RWPE1 (cell line): ENCODE measurements at regions not wholly inside any gene's neighbourhood (a gene's known extent, or its start where the extent isn't known, plus 50 kb on each side); places are given as distances from the start of the nearest gene placed in this dataset.

Experiments
- CTCF ChIA-PET: fragments of 350-600 bp; sonication (Branson Sonifier 250); formaldehyde crosslinking; extraction: SDS; loops from one replicate; lab custom pipeline; 2021; lab: Yijun Ruan, JAX
- POLR2A ChIA-PET: fragments of 400-600 bp; formaldehyde crosslinking; extraction: SDS; loops from one replicate; lab custom pipeline; 2020; ENCODE audit warnings: antibody characterized with exemption; ENCODE audit not compliant: low non-redundant PET; lab: Yijun Ruan, JAX
- DNase-seq: peaks from one replicate; pipeline ENCODE4 v3.0.0; 2012; ENCODE audit warnings: low spot score
- H3K27ac ChIP-seq: fragments of 450-650 bp; 2 replicates; pipeline ENCODE4 v1.5.1; 2017
- CTCF ChIP-seq: fragments of 450-650 bp; conservative IDR thresholded peaks from 2 replicates; pipeline ENCODE4 v1.5.1; 2017; ENCODE audit warnings: low read depth, mild to moderate bottlenecking

- no peak overlapping the region for H3K27ac ChIP-seq
- POLR2A ChIA-PET = no interaction called here
- no peak for TF ChIP-seq CTCF
- no peak for DNase-seq
- CTCF ChIA-PET = interaction anchor here (0.7 kb wide), 1 partner anchor 1708 kb away, joined by 3 read pairs; no protein-coding TSS in a partner anchor
These were observed 280.7 kb upstream of the NR2F2 start for GRCh38 chr15:96049766-96050165.

- TF ChIP-seq CTCF = no peak
- POLR2A ChIA-PET = no interaction called here
- H3K27ac ChIP-seq = no peak overlapping the region
- CTCF ChIA-PET = interaction anchor here (0.6 kb wide), 1 partner anchor 671 kb away, joined by 4 read pairs; no protein-coding TSS in a partner anchor
- DNase-seq = no peak
These were observed 278.9 kb upstream of the NR2F2 start for GRCh38 chr15:96051598-96051997.

GRCh38 chr15:96052154-96052553, 278.3 kb upstream of the NR2F2 start:
- DNase-seq = no peak
- CTCF ChIA-PET = no interaction called here
- no peak overlapping the region for H3K27ac ChIP-seq
- TF ChIP-seq CTCF = no peak
- POLR2A ChIA-PET = no interaction called here

- TF ChIP-seq CTCF = no peak
- POLR2A ChIA-PET = no interaction called here
- CTCF ChIA-PET = no interaction called here
- no peak overlapping the region for H3K27ac ChIP-seq
- DNase-seq = no peak
These were observed 277.9 kb upstream of the NR2F2 start for GRCh38 chr15:96052572-96053030.

GRCh38 chr15:96053031-96053780, 277.3 kb upstream of the NR2F2 start:
- ChIA-PET POLR2A (interaction anchor here (0.6 kb wide), 1 partner anchor 38 kb away, joined by 3 read pairs; no protein-coding TSS in a partner anchor), CTCF (interaction anchor here (0.7 kb wide), 1 partner anchor 1967 kb away, joined by 3 read pairs; no protein-coding TSS in a partner anchor)
- DNase-seq = peak; percentile 34
- TF ChIP-seq CTCF = no peak
- no peak overlapping the region for H3K27ac ChIP-seq

- ChIA-PET CTCF (interaction anchor here (0.7 kb wide), 1 partner anchor 1966 kb away, joined by 3 read pairs; no protein-coding TSS in a partner anchor), POLR2A (interaction anchor here (0.6 kb wide), 1 partner anchor 39 kb away, joined by 3 read pairs; no protein-coding TSS in a partner anchor)
- no peak overlapping the region for H3K27ac ChIP-seq
These were observed 276.6 kb upstream of the NR2F2 start for GRCh38 chr15:96053781-96054428.

More at GRCh38 chr15:96053781-96054428, 276.6 kb upstream of the NR2F2 start:
- DNase-seq = no peak
- TF ChIP-seq CTCF = no peak
